ENCODE measurements at regions not wholly inside any gene's neighbourhood (a gene's known extent, or its start where the extent isn't known, plus 50 kb on each side); places are given as distances from the start of the nearest gene placed in this dataset.

DNA sequence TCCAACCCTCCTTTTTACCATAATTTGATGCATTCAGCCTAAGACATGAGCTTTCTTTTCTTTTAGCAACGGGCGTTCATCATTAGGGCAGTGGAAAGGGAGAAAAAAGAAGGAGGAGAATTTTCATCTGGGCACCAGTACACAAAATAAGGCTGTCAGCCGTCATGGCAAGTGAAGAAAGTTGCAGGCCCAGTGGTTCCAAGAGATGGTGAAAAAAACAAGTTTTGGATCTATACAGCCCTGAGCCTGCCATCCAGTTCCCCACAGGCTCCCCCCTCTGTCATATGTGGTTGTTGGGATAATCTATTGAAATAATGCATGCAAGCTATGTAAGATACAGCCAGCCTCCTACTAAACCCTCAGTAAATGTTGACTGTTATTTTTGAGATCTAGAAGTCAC is 500.6 kb upstream of the PROK2 start:
- TF ChIP-seq, protein P1, sequence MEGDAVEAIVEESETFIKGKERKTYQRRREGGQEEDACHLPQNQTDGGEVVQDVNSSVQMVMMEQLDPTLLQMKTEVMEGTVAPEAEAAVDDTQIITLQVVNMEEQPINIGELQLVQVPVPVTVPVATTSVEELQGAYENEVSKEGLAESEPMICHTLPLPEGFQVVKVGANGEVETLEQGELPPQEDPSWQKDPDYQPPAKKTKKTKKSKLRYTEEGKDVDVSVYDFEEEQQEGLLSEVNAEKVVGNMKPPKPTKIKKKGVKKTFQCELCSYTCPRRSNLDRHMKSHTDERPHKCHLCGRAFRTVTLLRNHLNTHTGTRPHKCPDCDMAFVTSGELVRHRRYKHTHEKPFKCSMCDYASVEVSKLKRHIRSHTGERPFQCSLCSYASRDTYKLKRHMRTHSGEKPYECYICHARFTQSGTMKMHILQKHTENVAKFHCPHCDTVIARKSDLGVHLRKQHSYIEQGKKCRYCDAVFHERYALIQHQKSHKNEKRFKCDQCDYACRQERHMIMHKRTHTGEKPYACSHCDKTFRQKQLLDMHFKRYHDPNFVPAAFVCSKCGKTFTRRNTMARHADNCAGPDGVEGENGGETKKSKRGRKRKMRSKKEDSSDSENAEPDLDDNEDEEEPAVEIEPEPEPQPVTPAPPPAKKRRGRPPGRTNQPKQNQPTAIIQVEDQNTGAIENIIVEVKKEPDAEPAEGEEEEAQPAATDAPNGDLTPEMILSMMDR (conservative IDR thresholded peaks at IDR 0.05): no peak
- no peak for TF ChIP-seq EZH2 (IDR thresholded peaks at IDR 0.05; ENCODE audit: low read depth)
